Progenitor cell of endocrine pancreas (in vitro differentiated cells): ENCODE measurements at regions not wholly inside any gene's neighbourhood (a gene's known extent, or its start where the extent isn't known, plus 50 kb on each side); places are given as distances from the start of the nearest gene placed in this dataset.

Source experiments
- DNase-seq: peaks from one replicate; pipeline ENCODE4 v3.0.0; 2021; ENCODE audit warnings: low spot score; ENCODE audit not compliant: unreplicated experiment
- H3K27ac Mint-ChIP-seq: 2 replicates; pipeline ENCODE4 v1.8.0; 2021; ENCODE audit warnings: mild to moderate bottlenecking, moderate library complexity, mixed read lengths
- H3K27me3 Mint-ChIP-seq: 2 replicates; pipeline ENCODE4 v1.8.0; 2021; ENCODE audit warnings: mixed read lengths
- H3K36me3 Mint-ChIP-seq: 2 replicates; pipeline ENCODE4 v1.8.0; 2022; ENCODE audit warnings: mixed read lengths; ENCODE audit not compliant: insufficient read depth
- H3K4me1 Mint-ChIP-seq: 2 replicates; pipeline ENCODE4 v1.8.0; 2021; ENCODE audit warnings: low read depth, mixed read lengths
- H3K4me3 Mint-ChIP-seq: 2 replicates; pipeline ENCODE4 v1.8.0; 2021; ENCODE audit warnings: low read depth, mild to moderate bottlenecking, moderate library complexity, mixed read lengths
- H3K9me3 Mint-ChIP-seq: 2 replicates; pipeline ENCODE4 v1.8.0; 2021; ENCODE audit warnings: low read depth, mixed read lengths
- TF ChIP-seq, protein P1 (sequence below): fragments of 200-600 bp; sonication (generic); IDR thresholded peaks from one replicate; pipeline ENCODE4 v1.5.0; 2021; ENCODE audit warnings: antibody characterized with exemption, mild to moderate bottlenecking; ENCODE audit not compliant: unreplicated experiment

DNA sequence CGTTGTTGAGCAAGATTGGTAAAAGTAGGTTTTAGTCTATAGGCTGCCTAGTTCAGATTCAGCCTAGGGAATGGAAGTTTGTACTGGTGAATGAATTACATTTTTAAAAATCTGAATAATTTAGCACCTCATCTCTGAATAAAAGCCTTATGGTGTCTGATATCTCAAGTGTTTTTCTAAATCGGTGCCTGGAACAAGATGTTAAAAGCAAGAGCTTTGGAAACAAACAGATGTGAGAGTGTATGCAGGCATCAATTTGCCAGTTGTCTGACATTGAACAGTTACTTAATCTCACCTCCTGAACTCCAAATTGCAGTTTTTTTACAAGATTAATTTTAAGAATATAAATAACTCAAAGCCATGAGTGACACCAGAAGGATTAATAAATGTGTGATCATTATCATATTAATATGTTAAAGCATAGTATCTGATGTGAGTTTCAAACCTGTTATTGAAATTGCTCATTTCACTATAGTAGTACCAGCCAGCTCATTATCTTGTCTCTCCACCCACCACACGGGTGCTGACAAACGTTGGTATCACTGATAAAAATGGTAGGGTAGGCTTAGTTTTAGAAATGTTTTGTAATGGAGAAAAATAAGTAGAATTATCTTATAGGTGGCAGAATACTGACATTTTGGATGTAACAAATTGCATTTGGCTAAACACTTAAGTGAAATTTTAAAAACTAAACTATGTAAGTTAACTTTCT is 157.3 kb downstream of the FAM83B start:
- no peak for DNase-seq
- Mint-ChIP-seq H3K4me1 (peaks cover 5% of the 10 kb centered on the region), H3K36me3 (no peaks in the 10 kb centered on the region), H3K27ac (no peak overlapping the region), H3K27me3 (no peaks in the 10 kb centered on the region), H3K4me3 (no peak overlapping the region), H3K9me3 (peaks cover 4% of the 10 kb centered on the region)
- TF ChIP-seq, protein P1, sequence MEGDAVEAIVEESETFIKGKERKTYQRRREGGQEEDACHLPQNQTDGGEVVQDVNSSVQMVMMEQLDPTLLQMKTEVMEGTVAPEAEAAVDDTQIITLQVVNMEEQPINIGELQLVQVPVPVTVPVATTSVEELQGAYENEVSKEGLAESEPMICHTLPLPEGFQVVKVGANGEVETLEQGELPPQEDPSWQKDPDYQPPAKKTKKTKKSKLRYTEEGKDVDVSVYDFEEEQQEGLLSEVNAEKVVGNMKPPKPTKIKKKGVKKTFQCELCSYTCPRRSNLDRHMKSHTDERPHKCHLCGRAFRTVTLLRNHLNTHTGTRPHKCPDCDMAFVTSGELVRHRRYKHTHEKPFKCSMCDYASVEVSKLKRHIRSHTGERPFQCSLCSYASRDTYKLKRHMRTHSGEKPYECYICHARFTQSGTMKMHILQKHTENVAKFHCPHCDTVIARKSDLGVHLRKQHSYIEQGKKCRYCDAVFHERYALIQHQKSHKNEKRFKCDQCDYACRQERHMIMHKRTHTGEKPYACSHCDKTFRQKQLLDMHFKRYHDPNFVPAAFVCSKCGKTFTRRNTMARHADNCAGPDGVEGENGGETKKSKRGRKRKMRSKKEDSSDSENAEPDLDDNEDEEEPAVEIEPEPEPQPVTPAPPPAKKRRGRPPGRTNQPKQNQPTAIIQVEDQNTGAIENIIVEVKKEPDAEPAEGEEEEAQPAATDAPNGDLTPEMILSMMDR: no peak

DNA sequence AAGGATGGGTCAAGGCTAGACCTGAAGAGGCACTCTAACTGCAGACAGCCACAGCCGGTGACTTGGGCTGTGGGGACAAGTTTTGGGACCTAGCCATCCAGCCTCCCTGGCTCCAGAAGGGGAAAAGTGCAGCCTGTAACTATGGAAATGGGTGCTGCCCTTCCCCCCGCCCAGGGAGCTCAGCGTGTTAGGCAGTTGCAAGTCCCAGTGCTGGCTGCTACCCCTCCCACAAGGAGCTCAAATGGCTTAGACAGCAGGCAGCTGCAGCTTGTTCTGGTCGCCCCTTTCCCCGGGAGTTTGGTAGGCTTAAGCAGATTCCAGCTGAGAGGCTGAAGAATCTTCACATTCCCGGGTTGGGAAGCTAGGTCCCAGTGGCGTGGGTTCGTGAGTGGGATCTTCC is 162.6 kb downstream of the FAM83B start:
- Mint-ChIP-seq H3K4me3 (no peak overlapping the region), H3K36me3 (no peaks in the 10 kb centered on the region), H3K9me3 (peaks cover 4% of the 10 kb centered on the region), H3K27me3 (no peaks in the 10 kb centered on the region), H3K27ac (no peak overlapping the region), H3K4me1 (no peaks in the 10 kb centered on the region)
- DNase-seq: no peak
- TF ChIP-seq, protein P1: no peak

DNA sequence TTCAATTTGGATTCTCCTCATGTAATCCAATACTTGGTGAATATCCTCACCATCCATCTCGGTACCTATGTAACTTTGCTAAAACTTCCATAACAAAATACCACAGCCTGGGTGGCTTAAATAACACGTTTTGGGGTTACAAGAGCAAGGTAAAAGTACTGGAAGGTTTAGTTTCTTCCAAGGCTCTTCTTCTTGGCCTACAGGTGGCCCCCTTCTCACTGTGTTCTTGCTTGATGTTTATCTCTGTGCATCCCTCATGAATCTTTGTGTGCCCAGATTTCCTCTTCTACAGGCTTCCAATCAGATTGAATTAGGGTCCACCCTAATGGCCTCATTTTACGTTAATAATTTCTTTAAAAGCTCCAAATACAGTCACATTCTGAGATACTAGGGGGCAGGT is 163.3 kb upstream of the HCRTR2 start:
- H3K27ac Mint-ChIP-seq: no peak overlapping the region
- no peaks in the 10 kb centered on the region for H3K27me3 Mint-ChIP-seq
- no peaks in the 10 kb centered on the region for H3K36me3 Mint-ChIP-seq
- H3K4me3 Mint-ChIP-seq: no peak overlapping the region
- TF ChIP-seq, protein P1: no peak
- no peaks in the 10 kb centered on the region for H3K4me1 Mint-ChIP-seq
- DNase-seq: no peak
- peaks cover under 1% of the 10 kb centered on the region for H3K9me3 Mint-ChIP-seq

DNA sequence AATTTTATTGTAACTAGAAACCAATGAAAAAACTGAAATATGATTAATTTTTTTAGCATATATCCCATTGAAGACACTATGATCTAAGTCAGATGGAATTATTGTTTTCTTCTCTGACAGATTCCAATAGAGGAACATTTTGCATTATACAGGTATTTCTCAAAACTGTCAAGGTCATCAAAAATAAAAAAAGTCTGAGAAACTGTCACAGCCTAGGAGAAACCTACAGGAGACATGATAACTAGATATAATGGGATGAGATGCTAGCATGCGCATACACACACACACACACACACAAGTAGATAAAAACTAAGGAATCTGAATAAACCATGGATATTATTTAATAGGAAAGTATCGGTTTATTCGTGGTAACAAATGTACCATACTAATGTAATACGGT is 161.9 kb upstream of the HCRTR2 start:
- Mint-ChIP-seq H3K9me3 (no peaks in the 10 kb centered on the region), H3K4me3 (no peak overlapping the region), H3K36me3 (no peaks in the 10 kb centered on the region), H3K4me1 (peaks cover 1% of the 10 kb centered on the region), H3K27ac (no peak overlapping the region), H3K27me3 (no peaks in the 10 kb centered on the region)
- no peak for DNase-seq
- TF ChIP-seq, protein P1: no peak

DNA sequence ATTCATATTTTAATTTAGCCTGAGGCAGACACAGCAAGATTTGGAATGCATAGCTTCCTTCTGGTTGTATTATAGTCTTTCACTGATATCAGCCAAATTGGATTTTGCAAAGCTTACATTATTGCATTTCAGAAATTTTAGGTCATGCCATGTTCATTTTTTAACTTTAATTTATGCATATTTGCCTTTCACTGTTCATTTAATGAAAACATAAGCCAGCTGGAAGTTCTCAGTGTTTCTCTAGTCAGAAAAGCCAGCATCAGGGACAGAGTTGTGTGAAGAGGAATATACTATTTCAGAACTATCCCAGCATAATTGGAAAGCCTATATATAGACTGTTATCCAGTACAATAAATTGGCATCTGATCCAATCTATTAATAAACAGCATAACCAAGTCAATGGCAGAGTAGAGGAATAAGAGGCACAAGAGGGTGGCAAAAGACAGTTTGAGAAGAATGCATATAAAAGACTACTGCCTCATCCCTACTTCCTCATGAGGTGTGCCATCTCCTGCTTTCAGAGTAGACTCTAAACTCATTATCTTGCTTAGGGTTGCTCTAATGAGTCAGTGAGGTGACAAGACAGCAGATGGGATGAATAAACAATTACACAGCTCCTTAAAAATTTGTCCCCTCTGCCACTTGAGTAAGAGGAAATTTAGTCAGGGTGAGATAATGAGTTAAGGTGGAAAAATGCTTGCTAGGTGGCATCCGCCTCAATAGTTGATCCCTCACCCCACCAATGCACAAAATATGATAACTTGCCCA is 159.8 kb upstream of the HCRTR2 start:
- Mint-ChIP-seq H3K27ac (no peak overlapping the region), H3K36me3 (no peaks in the 10 kb centered on the region), H3K9me3 (no peaks in the 10 kb centered on the region), H3K4me1 (peaks cover 3% of the 10 kb centered on the region), H3K4me3 (no peak overlapping the region), H3K27me3 (no peaks in the 10 kb centered on the region)
- TF ChIP-seq, protein P1: no peak
- DNase-seq: no peak
